Activated CD4-positive, alpha-beta T cell treated with anti-CD3 and anti-CD28 coated beads for 1 hour (primary cell): ENCODE measurements at regions not wholly inside any gene's neighbourhood (a gene's known extent, or its start where the extent isn't known, plus 50 kb on each side); places are given as distances from the start of the nearest gene placed in this dataset.

Source experiments
- DNase-seq: peaks from one replicate; pipeline ENCODE4 v3.0.0-alpha.2; 2020

DNA sequence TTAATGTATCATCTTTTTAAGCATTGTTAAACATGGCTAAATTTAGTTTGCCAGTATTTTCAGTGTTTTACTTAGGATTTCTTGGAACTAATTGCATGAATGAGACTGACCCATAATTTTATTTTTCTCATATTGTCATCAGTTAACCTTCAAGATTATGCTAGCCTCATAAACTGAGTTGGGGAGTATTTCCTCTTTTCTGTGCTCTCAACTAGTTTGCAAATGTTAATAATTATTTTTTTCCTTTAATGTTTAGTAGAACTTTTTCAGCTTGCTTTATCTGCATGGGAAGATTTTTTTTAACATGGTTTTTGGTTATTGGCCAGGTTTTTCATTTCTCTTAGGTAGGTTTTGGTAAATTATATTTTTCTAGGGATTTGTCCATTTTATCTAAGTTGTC, 235.4 kb upstream of the SESN3 start:
- DNase-seq, result no peak

GRCh38 chr11:95465887-95466286, 234.9 kb upstream of the SESN3 start:
- DNase-seq, result no peak

DNA sequence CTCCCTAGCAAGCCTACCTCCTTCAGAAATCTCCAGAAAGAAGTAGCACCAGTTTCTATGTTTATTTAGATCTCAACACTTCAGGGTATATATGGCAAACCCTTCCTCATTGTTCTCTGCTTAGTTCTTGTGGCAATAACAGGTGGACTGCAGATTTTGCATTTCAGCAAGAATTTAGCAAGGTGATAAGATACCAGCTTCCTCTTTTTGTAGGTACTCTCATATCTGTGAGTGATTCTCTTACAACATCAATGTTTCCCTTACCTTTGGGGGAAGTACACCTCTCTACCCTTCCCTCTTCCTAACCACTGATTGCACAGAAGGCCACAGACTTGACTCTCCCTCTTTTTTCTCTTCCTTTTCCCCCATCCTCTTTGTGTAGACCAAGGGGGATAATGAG, 230.9 kb upstream of the SESN3 start:
- DNase-seq, result no peak

GRCh38 chr11:95461348-95461747, 230.3 kb upstream of the SESN3 start:
- DNase-seq, result no peak

GRCh38 chr11:95459291-95460042, 228.5 kb upstream of the SESN3 start:
- DNase-seq, result no peak

- no peak for DNase-seq
Observed at GRCh38 chr11:95456714-95457491, 225.9 kb upstream of the SESN3 start.

DNA sequence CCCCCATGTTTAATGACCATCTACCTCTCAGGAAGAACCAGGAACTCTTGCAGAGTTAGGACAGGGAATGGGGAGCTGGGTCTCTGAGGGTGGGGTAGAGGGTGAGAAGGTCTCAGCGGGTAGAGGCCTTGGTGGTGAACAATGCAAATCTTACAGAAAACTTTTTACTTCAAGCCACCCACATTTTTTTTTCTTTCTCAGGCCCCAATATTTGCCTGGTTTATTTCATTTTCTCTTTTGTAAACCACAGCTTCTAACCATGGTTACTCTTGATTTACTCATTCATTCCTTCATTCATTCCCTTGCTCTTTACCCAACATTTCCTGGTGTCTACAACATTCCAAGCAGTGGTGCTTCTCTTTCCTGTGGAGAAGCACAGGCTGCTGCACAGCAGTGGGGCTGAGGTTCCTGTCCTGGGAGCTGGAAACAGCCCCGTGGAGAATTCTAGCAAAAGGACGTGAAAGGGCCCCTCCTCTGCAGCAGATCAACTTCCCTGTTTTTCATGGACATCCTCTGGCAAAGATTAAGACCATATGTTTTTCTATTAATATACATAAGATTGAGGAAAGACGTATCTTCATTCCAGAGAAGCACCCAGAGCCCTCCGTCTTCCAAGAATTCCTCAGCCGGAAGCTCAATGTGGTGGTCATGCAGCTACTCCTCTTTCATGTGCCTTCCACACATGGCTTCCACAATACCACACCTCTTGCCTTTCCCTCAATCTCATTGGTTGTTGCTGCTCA, 224.4 kb upstream of the SESN3 start:
- DNase-seq, result no peak

GRCh38 chr11:95453616-95454171, 222.7 kb upstream of the SESN3 start:
- DNase-seq, result no peak

DNA sequence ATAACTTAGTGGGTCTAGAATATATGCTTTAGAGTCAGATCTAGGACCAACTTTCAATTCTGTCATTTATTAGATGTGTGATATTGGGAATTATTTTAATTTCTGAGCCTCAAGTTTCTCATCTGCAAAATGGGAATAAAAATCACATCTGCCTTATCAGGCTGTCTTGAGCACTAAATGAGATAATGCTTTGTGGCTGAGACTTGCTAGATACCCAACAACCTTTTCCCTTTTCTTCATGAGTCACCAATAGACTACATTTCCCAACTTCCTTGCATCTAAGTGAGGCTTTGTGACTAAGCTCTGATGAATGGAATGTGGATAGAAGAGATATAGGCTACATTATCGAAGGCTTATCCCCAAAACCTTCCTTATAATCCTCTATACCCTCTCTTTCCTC, 220.7 kb upstream of the SESN3 start:
- DNase-seq, result no peak

GRCh38 chr11:95451261-95451660, 220.3 kb upstream of the SESN3 start:
- no peak for DNase-seq

DNA sequence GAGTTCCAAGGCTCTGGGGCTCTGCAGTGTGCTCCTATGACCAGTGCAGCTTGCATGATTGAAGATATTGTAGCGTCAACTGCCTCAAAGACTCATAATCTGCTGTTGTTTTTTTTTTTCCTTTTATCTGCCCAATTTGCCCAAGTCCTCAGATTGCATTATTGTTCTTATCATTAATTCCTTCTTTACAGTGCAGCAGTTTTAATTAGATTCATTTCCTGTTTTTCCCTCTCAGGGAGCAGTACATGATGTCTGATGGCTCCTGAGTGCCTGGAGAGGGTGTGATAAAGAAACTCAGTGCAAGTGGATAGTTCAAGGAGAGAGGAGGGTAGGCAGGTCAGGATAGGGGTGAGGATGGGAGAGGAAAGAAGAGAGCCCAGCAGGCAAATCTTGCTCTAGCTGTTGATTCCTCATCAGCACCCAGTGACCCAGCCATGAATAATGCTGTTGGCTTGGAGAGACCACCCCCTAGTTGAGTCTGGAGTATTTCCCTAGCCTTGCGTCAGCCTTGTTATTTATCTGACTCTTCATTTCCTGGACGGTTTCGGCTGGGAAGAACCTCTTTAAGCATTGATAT, 219.6 kb upstream of the SESN3 start:
- DNase-seq, result no peak

DNA sequence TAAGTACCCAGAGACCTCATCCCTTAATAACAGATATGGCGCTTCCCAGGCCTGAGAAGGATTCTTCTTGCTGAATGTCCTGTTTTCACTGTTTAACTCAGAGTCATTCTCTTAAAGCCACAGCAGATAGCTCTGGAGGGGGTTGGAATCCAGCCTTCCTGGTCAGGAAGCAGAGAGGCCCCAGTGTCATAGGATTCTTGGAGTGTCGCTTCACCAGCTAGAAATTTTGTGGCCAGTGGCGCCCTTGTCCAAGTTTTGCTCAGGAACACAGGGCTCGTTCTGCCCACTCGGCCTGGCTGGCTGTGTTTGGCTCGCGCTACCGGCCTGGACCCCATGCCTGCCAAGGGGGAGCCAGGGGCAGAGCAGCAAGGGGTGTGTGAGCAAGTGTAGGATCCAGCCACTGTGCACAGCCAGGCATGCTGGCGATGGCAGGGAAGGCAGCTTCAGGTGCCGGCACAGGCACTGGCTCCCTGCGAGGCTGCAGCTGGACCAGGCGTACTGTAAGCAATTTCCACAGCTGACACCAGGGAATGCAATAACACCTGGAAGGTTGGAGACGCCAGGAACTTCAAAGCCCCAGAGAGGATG, 214.8 kb upstream of the SESN3 start:
- DNase-seq, result no peak

DNA sequence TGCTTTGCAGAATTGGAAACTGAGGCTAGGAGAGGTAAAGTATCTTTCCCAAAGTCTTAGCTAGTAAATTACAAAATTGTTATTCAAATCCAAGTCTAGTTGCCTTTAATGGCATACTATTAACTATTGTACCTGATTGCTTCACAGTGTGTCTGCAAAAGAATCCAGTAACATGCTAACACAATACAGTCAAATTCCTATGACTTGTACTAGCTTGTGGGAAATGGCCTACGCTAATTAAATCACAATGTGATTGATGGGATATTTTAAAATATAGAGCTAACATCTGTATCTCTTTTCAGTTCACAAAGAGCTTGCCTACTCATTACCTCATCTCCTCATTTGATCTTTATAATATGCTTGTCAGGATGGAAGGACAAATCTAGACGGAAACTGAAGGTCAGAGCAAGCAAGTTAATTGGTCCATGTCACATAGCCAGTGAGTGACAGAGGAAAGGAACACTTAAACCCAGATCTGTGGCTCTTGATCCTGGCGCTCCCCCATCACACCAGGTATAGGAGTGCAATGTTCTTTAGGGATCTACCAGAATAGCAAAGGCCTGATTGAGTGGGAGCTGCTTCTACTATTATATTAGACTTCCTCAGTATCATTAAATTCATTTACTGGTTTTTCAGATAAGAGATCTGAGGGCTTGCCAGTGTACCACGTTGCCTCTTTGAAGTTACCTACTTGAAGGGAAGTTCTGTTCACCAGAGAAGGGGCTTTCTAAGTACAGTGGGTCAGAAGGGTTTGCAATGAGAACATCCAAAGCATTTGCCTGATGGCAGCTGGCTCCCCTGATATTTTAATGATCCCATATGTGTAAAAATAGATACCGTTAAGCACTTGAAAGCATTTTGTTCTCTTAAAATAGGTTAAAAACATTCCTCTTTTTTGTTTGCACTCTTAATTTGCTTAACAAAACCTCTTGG, 213.6 kb upstream of the SESN3 start:
- DNase-seq, result no peak

DNA sequence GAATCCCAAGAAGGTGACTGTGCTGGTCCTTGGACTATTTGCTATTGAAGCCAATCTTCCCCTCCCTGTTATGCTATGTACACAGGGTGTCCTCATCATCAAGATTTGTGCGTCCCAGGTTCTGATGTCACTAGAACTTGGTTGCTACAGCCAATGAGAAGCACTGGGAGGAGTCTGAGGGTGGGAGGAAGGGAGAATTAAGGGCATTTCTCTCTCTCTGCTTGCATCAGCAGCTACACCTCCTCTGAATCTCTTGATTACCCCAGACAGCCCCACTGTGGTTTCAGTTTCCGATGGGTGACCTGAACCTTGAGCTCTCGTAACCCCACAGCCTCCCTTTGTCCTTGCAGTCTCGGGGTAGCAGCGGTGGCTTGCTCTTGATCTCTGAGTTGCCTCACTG, 212.4 kb upstream of the SESN3 start:
- no peak for DNase-seq

DNA sequence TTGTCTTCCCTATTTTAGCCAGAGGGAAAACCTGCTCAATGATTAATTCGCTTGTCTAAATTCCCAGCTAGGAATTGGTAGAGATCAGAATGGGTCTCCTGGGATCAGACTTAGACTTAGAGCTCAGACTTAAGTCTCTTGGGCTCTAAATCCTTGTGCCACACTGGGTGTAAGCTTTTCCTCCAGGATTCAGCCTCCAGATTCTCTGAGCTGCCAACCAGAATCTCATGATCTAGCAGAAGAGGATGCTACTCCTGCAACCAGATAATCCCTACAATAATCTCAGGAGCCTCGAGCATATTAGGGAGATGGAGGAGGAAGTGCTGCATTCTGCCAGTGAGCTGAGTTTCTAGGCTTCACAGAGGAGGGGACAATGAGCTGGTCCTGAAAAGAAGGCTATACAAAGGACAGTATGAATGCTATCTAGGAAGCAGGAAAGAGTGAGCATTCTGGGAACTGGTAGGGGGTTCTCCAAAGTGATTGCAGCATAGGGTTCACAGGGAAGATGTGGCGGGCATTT, 211.6 kb upstream of the SESN3 start:
- no peak for DNase-seq

- no peak for DNase-seq
Observed at GRCh38 chr11:95435628-95436353, 204.8 kb upstream of the SESN3 start.

DNA sequence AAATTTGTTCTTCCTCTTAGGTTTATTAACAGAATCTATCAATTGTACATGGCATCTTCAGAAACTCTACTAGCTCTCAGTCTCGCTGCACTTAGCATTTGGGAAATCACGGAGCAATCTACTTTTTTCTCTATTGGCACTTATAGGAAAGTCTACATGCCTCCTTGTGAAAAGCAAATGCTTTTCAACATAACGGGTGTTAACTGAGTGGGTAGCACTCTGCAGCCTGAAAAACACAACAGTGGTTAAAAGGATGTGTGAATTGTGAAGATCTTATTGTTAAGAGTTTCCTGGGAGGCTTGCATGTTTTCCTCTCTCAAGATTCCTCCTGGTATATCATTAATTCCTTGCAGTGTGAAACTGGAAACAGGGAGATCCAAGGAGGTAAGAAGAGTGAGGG, 204.2 kb upstream of the SESN3 start:
- DNase-seq, result no peak

- DNase-seq, result no peak
Observed at GRCh38 chr11:95434489-95435057, 203.6 kb upstream of the SESN3 start.

- DNase-seq, result no peak
Observed at GRCh38 chr11:95434009-95434408, 203.0 kb upstream of the SESN3 start.
